Gastrocnemius medialis (tissue), 4 donors: ENCODE measurements at regions not wholly inside any gene's neighbourhood (a gene's known extent, or its start where the extent isn't known, plus 50 kb on each side); places are given as distances from the start of the nearest gene placed in this dataset.
A peak's percentile ranks its signal among the peaks of the same experiment; 100 is the strongest.

Experiments used
- ATAC-seq, 2 donors: fragments of 150-250 bp; one replicate each; pipeline ENCODE4 v1.9.1; 2016
- DNase-seq, 2 donors: peaks; one replicate each; pipeline ENCODE4 v3.0.0-alpha.2; 2019
- H3K27ac ChIP-seq, 4 donors: fragments of 200-600 bp; sonication (generic); 1 replicate in 1 of 4; 2 replicates in 3 of 4; pipeline ENCODE4 v1.5.1; 2016 to 2018; ENCODE audit warnings: mild to moderate bottlenecking in 2 of 4, moderate library complexity in 1 of 4
- H3K27me3 ChIP-seq, 3 donors: fragments of 200-600 bp; sonication (generic) in 2 of 3; 1 replicate in 1 of 3; 2 replicates in 2 of 3; pipeline versions ENCODE4 v1.5.1 to v1.6.0; 2016 to 2019; ENCODE audit warnings: mild to moderate bottlenecking in 1 of 3, moderate library complexity in 1 of 3
- H3K36me3 ChIP-seq, 2 donors: fragments of 200-600 bp; sonication (generic) in 1 of 2; one replicate each; pipeline ENCODE4 v1.5.1; 2017 to 2018
- H3K4me1 ChIP-seq, 2 donors: fragments of 200-600 bp; sonication (generic) in 1 of 2; one replicate each; pipeline ENCODE4 v1.5.1; 2016 to 2017; ENCODE audit warnings: mild to moderate bottlenecking in 2 of 2
- H3K4me3 ChIP-seq, 4 donors: fragments of 200-600 bp; sonication (generic) in 3 of 4; 1 replicate in 1 of 4; 2 replicates in 3 of 4; pipeline ENCODE4 v1.5.1; 2016 to 2019; ENCODE audit warnings: mild to moderate bottlenecking in 2 of 4
- H3K9me3 ChIP-seq, 3 donors: fragments of 200-600 bp; sonication (generic) in 2 of 3; 1 replicate in 1 of 3; 2 replicates in 2 of 3; pipeline ENCODE4 v1.5.1; 2016 to 2019
- POLR2A ChIP-seq, 2 donors: fragments of 450-650 bp; IDR thresholded peaks; one replicate each; pipeline ENCODE4 v1.6.1; 2017; ENCODE audit warnings: antibody characterized with exemption in 2 of 2, mild to moderate bottlenecking in 2 of 2, moderate library complexity in 2 of 2
- in situ Hi-C, 4 donors: fragments of 200-750 bp; cut with MboI; loops; one replicate each; pipeline versions ENCODE4 v1.15.0 to v1.8.0; 2017; ENCODE audit warnings: low sequenced_read_pairs in 4 of 4
- intact Hi-C: fragments of 100-400 bp; cut with DNase I; formaldehyde crosslinking; loops from one replicate; pipeline ENCODE4 v1.15.1; 2023; ENCODE audit warnings: low total_unique reads
- TF ChIP-seq, protein P1 (sequence below), 5 experiments: fragments of 450-650 bp in 3 of 5; fragments of 200-600 bp in 2 of 5; sonication (generic) in 2 of 5; IDR thresholded peaks in 4 of 5; conservative IDR thresholded peaks in 1 of 5; 1 replicate in 4 of 5; 2 replicates in 1 of 5; pipeline ENCODE4 v1.5.1; 2016 to 2019; ENCODE audit warnings: antibody characterized with exemption in 5 of 5, mild to moderate bottlenecking in 3 of 5, moderate library complexity in 3 of 5

DNA sequence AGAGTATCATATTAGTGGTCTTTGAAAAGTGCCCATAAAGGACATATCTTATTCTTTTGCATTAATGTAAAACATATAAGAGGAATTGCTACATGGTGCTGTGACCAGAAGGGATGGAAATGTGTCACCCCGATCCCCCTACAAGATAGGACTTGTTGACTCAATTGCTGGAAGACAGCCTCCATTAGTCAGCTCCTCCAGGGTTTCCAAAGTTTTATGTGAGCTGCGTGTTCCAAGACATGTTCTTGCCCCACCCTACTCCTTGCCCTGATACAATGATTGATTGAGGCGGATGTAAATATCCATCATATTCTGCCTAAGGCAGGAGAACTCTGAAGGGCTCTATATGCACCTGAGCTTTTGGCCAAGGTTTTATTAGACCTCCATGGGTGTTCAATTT is 541.0 kb upstream of the ZEB2 start:
- intact Hi-C loops (no loop called here), in situ Hi-C loops (no loop called here)
- H3K9me3 ChIP-seq: no peaks in the 10 kb centered on the region
- H3K4me1 ChIP-seq: no peaks in the 10 kb centered on the region
- H3K27me3 ChIP-seq: no peaks in the 10 kb centered on the region
- no peaks in the 10 kb centered on the region for H3K36me3 ChIP-seq
- ATAC-seq (peak in 1 of 2 donors; percentile 53), DNase-seq (peak in 1 of 2 donors; percentile 23)
- H3K27ac ChIP-seq: no peak overlapping the region
- H3K4me3 ChIP-seq: no peak overlapping the region
- TF ChIP-seq, protein P1, sequence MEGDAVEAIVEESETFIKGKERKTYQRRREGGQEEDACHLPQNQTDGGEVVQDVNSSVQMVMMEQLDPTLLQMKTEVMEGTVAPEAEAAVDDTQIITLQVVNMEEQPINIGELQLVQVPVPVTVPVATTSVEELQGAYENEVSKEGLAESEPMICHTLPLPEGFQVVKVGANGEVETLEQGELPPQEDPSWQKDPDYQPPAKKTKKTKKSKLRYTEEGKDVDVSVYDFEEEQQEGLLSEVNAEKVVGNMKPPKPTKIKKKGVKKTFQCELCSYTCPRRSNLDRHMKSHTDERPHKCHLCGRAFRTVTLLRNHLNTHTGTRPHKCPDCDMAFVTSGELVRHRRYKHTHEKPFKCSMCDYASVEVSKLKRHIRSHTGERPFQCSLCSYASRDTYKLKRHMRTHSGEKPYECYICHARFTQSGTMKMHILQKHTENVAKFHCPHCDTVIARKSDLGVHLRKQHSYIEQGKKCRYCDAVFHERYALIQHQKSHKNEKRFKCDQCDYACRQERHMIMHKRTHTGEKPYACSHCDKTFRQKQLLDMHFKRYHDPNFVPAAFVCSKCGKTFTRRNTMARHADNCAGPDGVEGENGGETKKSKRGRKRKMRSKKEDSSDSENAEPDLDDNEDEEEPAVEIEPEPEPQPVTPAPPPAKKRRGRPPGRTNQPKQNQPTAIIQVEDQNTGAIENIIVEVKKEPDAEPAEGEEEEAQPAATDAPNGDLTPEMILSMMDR (IDR thresholded peaks at IDR 0.05 in 4 of 5, conservative IDR thresholded peaks at IDR 0.05 in 1 of 5): no peak
- no peak for TF ChIP-seq POLR2A (IDR thresholded peaks at IDR 0.05)

GRCh38 chr2:145059914-145060313 is 540.0 kb upstream of the ZEB2 start:
- Histone ChIP-seq H3K9me3 (no peaks in the 10 kb centered on the region), H3K4me3 (no peak overlapping the region), H3K27ac (no peak overlapping the region), H3K27me3 (no peaks in the 10 kb centered on the region), H3K36me3 (no peaks in the 10 kb centered on the region), H3K4me1 (no peaks in the 10 kb centered on the region)
- DNase-seq: no peak
- in situ Hi-C loops: no loop called here
- no peak for TF ChIP-seq POLR2A (IDR thresholded peaks at IDR 0.05)
- TF ChIP-seq, protein P1 (IDR thresholded peaks at IDR 0.05 in 4 of 5, conservative IDR thresholded peaks at IDR 0.05 in 1 of 5): no peak
- ATAC-seq: no peak
- intact Hi-C loops: no loop called here

GRCh38 chr2:145059343-145059742 is 539.4 kb upstream of the ZEB2 start:
- Histone ChIP-seq H3K27ac (no peak overlapping the region), H3K4me3 (no peak overlapping the region), H3K27me3 (no peaks in the 10 kb centered on the region), H3K4me1 (no peaks in the 10 kb centered on the region), H3K36me3 (no peaks in the 10 kb centered on the region), H3K9me3 (no peaks in the 10 kb centered on the region)
- TF ChIP-seq POLR2A (IDR thresholded peaks at IDR 0.05): no peak
- TF ChIP-seq, protein P1 (IDR thresholded peaks at IDR 0.05 in 4 of 5, conservative IDR thresholded peaks at IDR 0.05 in 1 of 5): no peak
- ATAC-seq: no peak
- DNase-seq: no peak
- in situ Hi-C loops (no loop called here), intact Hi-C loops (no loop called here)

DNA sequence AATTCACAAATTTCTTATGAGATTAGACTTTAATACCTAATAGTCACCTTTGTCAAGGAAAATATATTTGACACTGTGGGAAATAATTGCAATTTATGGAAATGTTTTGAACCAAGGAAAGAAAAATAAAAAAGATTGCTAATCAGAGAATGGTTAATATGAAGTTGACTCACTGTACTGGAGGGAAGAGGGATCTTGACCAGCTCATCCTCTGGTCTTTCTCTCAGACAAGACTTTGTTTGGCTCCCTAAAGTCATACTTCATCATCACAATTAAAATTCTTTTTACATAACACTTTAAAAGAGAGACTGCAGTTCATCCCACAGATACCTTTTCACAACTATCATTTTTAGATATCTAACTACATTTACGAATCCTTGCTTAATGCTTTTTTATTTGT is 538.5 kb upstream of the ZEB2 start:
- TF ChIP-seq, protein P1 (IDR thresholded peaks at IDR 0.05 in 4 of 5, conservative IDR thresholded peaks at IDR 0.05 in 1 of 5): no peak
- no peak for TF ChIP-seq POLR2A (IDR thresholded peaks at IDR 0.05)
- no peaks in the 10 kb centered on the region for H3K36me3 ChIP-seq
- in situ Hi-C loops: no loop called here
- DNase-seq (no peak), ATAC-seq (no peak)
- H3K27me3 ChIP-seq: no peaks in the 10 kb centered on the region
- H3K9me3 ChIP-seq: no peaks in the 10 kb centered on the region
- no peak overlapping the region for H3K27ac ChIP-seq
- intact Hi-C loops: no loop called here
- no peak overlapping the region for H3K4me3 ChIP-seq
- H3K4me1 ChIP-seq: no peaks in the 10 kb centered on the region

- H3K9me3 ChIP-seq: no peaks in the 10 kb centered on the region
- no peak overlapping the region for H3K27ac ChIP-seq
- H3K36me3 ChIP-seq: no peaks in the 10 kb centered on the region
- H3K4me3 ChIP-seq: no peak overlapping the region
- no peaks in the 10 kb centered on the region for H3K4me1 ChIP-seq
- intact Hi-C loops (no loop called here), in situ Hi-C loops (no loop called here)
- TF ChIP-seq, protein P1 (IDR thresholded peaks at IDR 0.05 in 4 of 5, conservative IDR thresholded peaks at IDR 0.05 in 1 of 5): no peak
- no peak for TF ChIP-seq POLR2A (IDR thresholded peaks at IDR 0.05)
- no peak for DNase-seq
- H3K27me3 ChIP-seq: no peaks in the 10 kb centered on the region
- no peak for ATAC-seq
Measured at GRCh38 chr2:145055651-145056050, 535.7 kb upstream of the ZEB2 start.
